Astrocyte of the spinal cord (primary cell): ENCODE measurements at regions not wholly inside any gene's neighbourhood (a gene's known extent, or its start where the extent isn't known, plus 50 kb on each side); places are given as distances from the start of the nearest gene placed in this dataset.

Experiments
- DNase-seq: peaks from one replicate; pipeline ENCODE4 v3.0.0; 2011; ENCODE audit warnings: low read depth, low spot score
- H3K4me3 ChIP-seq: 2 replicates; pipeline ENCODE4 v1.5.1; 2011; ENCODE audit warnings: low read depth, mild to moderate bottlenecking, low read length, moderate library complexity
- in situ Hi-C: cut with HindIII; loops from 2 replicates; pipeline ENCODE4 v1.10.0; 2017; ENCODE audit warnings: low sequenced_read_pairs
- TF ChIP-seq, protein P1 (sequence below): IDR thresholded peaks from 2 replicates; pipeline ENCODE4 v1.5.1; 2012; ENCODE audit warnings: low read depth, mild to moderate bottlenecking, low read length, inconsistent platforms

DNA sequence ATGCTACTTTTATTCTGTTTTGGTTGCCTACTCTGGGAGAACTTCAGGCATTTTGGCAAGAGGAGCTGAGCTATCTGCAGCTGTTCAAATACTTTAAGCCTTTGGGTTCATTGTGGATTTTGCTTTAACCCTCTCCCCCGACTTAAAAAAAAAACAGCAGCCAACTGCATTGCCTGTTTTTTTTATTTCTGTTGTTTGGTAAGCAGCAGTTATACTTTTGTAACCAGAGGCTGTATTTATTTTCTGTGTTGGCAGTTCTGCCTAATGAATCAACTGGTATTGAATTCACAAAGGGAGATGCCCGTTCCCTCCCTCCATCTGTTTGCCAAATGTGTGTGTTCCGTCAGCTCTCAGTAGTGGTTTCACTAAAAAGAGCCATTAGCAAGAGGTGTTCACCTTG lies 484.0 kb downstream of the UTRN start:
- TF ChIP-seq, protein P1, sequence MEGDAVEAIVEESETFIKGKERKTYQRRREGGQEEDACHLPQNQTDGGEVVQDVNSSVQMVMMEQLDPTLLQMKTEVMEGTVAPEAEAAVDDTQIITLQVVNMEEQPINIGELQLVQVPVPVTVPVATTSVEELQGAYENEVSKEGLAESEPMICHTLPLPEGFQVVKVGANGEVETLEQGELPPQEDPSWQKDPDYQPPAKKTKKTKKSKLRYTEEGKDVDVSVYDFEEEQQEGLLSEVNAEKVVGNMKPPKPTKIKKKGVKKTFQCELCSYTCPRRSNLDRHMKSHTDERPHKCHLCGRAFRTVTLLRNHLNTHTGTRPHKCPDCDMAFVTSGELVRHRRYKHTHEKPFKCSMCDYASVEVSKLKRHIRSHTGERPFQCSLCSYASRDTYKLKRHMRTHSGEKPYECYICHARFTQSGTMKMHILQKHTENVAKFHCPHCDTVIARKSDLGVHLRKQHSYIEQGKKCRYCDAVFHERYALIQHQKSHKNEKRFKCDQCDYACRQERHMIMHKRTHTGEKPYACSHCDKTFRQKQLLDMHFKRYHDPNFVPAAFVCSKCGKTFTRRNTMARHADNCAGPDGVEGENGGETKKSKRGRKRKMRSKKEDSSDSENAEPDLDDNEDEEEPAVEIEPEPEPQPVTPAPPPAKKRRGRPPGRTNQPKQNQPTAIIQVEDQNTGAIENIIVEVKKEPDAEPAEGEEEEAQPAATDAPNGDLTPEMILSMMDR, result no peak
- in situ Hi-C loops, result no loop called here
- no peak overlapping the region for H3K4me3 ChIP-seq
- peak; percentile 1 for DNase-seq

DNA sequence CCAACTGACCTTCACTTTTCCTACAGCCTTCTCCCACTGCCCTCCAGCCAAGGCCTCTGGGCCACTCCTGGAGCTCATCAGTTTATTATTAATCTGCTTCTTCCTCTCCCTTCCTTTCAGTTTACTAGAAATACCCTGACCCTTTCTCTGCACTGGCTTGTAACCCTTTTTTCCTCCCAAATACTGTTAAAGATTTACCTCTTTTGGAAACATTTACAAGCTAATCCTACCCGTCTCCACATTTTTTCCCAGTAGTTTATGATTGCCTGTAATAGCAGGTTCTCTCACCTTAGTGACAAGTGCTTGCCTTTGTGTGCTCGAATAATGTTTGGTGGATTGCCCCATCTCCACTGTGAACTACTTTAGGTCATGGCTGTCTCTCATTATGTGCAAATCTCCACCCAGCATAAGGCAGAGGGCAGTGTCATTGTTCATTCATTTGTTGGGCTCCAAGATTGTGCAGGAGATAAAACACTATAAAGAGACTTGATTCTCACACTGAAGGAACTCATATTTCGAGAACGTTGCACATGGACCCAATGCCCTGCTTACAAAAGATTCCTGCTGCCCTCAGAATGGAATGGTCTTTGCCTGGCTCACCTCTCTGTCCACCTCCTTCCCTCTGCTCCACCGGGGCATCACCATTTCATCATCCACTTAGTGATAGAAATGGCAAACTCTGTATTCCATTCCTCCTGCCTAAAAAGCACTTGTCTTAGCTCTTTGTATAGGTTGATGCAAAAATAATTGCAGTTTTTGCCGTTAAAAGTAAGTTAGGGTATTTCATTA lies 491.1 kb downstream of the UTRN start:
- in situ Hi-C loops, result no loop called here
- no peak for DNase-seq
- TF ChIP-seq, protein P1, result no peak
- no peak overlapping the region for H3K4me3 ChIP-seq

- TF ChIP-seq, protein P1, result no peak
- no peak overlapping the region for H3K4me3 ChIP-seq
- in situ Hi-C loops, result no loop called here
- DNase-seq, result no peak
These were observed 492.1 kb downstream of the UTRN start for GRCh38 chr6:144777249-144777648.

GRCh38 chr6:144778056-144778455 lies 492.9 kb downstream of the UTRN start:
- DNase-seq, result no peak
- in situ Hi-C loops, result no loop called here
- H3K4me3 ChIP-seq, result no peak overlapping the region
- TF ChIP-seq, protein P1, result no peak

- TF ChIP-seq, protein P1, result peak; percentile 9
- no peak for DNase-seq
- in situ Hi-C loops, result no loop called here
- H3K4me3 ChIP-seq, result no peak overlapping the region
These were observed 493.8 kb downstream of the UTRN start for GRCh38 chr6:144778773-144779492.

- no peak for DNase-seq
- in situ Hi-C loops, result no loop called here
- H3K4me3 ChIP-seq, result no peak overlapping the region
These were observed 496.7 kb downstream of the UTRN start for GRCh38 chr6:144781836-144782235.

More at GRCh38 chr6:144781836-144782235, 496.7 kb downstream of the UTRN start:
- TF ChIP-seq, protein P1, result no peak
